GM23338 (cell line): ENCODE measurements at regions not wholly inside any gene's neighbourhood (a gene's known extent, or its start where the extent isn't known, plus 50 kb on each side); places are given as distances from the start of the nearest gene placed in this dataset.

ENCODE experiments used
- ATAC-seq: fragments of 200-7000 bp; cut with Tn5 transposase; 3 replicates; pipeline ENCODE4 v1.9.1; 2020
- DNase-seq: peaks from one replicate; pipeline ENCODE4 v3.0.0-alpha.2; 2015; ENCODE audit warnings: low spot score
- H2AFZ ChIP-seq: fragments of 200-600 bp; sonication (generic); 2 replicates; pipeline ENCODE4 v1.8.0; 2016; ENCODE audit warnings: antibody characterized with exemption, mild to moderate bottlenecking, moderate library complexity
- H3F3A ChIP-seq: fragments of 200-600 bp; sonication (generic); replicated peaks from 2 replicates; pipeline ENCODE4 v1.8.0; 2017; ENCODE audit warnings: antibody characterized with exemption, mixed run types, low read depth
- H3K27ac ChIP-seq: fragments of 200-600 bp; sonication (generic); 2 replicates; pipeline ENCODE4 v1.6.1; 2016; ENCODE audit warnings: low read depth
- H3K27me3 ChIP-seq: fragments of 200-600 bp; sonication (generic); 2 replicates; pipeline ENCODE4 v1.8.0; 2016; ENCODE audit warnings: mild to moderate bottlenecking, mixed run types, moderate library complexity; ENCODE audit not compliant: insufficient read depth
- H3K36me3 ChIP-seq: fragments of 200-600 bp; sonication (generic); 2 replicates; pipeline ENCODE4 v1.8.0; 2016; ENCODE audit warnings: mild to moderate bottlenecking; ENCODE audit not compliant: insufficient read depth
- H3K4me1 ChIP-seq: fragments of 200-600 bp; sonication (generic); 2 replicates; pipeline ENCODE4 v1.8.0; 2016; ENCODE audit warnings: mild to moderate bottlenecking, moderate library complexity; ENCODE audit not compliant: insufficient read depth
- H3K4me2 ChIP-seq: fragments of 200-600 bp; sonication (generic); 2 replicates; pipeline ENCODE4 v1.7.1; 2017; ENCODE audit warnings: mixed run types
- H3K4me3 ChIP-seq: fragments of 200-600 bp; sonication (generic); 2 replicates; pipeline ENCODE4 v1.6.1; 2016; ENCODE audit warnings: mixed run types
- H3K79me2 ChIP-seq: fragments of 200-600 bp; sonication (generic); replicated peaks from 2 replicates; pipeline ENCODE4 v1.8.0; 2017; ENCODE audit warnings: mild to moderate bottlenecking; ENCODE audit not compliant: insufficient read depth
- H3K9me2 ChIP-seq: fragments of 200-600 bp; sonication (generic); 2 replicates; pipeline ENCODE4 v1.8.0; 2017; ENCODE audit not compliant: insufficient read depth
- H4K20me1 ChIP-seq: fragments of 200-600 bp; sonication (generic); replicated peaks from 2 replicates; pipeline ENCODE4 v1.8.0; 2017; ENCODE audit warnings: mild to moderate bottlenecking; ENCODE audit not compliant: insufficient read depth
- H3K27ac Mint-ChIP-seq: 2 replicates; pipeline ENCODE4 v1.8.0; 2020; ENCODE audit warnings: inconsistent platforms, mild to moderate bottlenecking, moderate library complexity, mixed read lengths
- H3K27me3 Mint-ChIP-seq: 3 replicates; pipeline ENCODE4 v1.8.0; 2022; ENCODE audit warnings: low read depth, mild to moderate bottlenecking, moderate library complexity, mixed read lengths, inconsistent platforms; ENCODE audit not compliant: insufficient read depth, poor library complexity
- H3K36me3 Mint-ChIP-seq: 3 replicates; pipeline ENCODE4 v1.8.0; 2021; ENCODE audit warnings: low read depth, mild to moderate bottlenecking, inconsistent platforms, moderate library complexity, mixed read lengths
- H3K4me1 Mint-ChIP-seq: 3 replicates; pipeline ENCODE4 v1.8.0; 2020; ENCODE audit warnings: mild to moderate bottlenecking, inconsistent platforms, mixed read lengths
- H3K4me3 Mint-ChIP-seq: 3 replicates; pipeline ENCODE4 v1.8.0; 2021; ENCODE audit warnings: moderate library complexity, mild to moderate bottlenecking, inconsistent platforms, mixed read lengths
- H3K9me3 Mint-ChIP-seq: 3 replicates; pipeline ENCODE4 v1.8.0; 2020; ENCODE audit warnings: moderate library complexity, mild to moderate bottlenecking, inconsistent platforms, mixed read lengths
- ETS1 ChIP-seq: IDR thresholded peaks from 2 replicates; pipeline ENCODE4 v1.6.1; 2016; ENCODE audit warnings: antibody characterized with exemption
- EZH2phosphoT487 ChIP-seq: fragments of 200-600 bp; sonication (generic); IDR thresholded peaks from one replicate; pipeline ENCODE4 v1.8.1; 2018; ENCODE audit warnings: antibody characterized with exemption; ENCODE audit not compliant: unreplicated experiment
- JUNB ChIP-seq: IDR thresholded peaks from one replicate; pipeline ENCODE4 v1.6.1; 2016; ENCODE audit warnings: antibody characterized with exemption; ENCODE audit not compliant: unreplicated experiment
- TF ChIP-seq, protein P1 (sequence below): fragments of 250-450 bp; sonication (Bioruptor Pico); IDR thresholded peaks from 2 replicates; pipeline ENCODE4 v1.5.0; 2020; ENCODE audit warnings: mild to moderate bottlenecking, moderate library complexity

GRCh38 chrX:128599632-128600031 lies 547.4 kb upstream of the ACTRT1 start (continued):
- TF ChIP-seq, protein P1, sequence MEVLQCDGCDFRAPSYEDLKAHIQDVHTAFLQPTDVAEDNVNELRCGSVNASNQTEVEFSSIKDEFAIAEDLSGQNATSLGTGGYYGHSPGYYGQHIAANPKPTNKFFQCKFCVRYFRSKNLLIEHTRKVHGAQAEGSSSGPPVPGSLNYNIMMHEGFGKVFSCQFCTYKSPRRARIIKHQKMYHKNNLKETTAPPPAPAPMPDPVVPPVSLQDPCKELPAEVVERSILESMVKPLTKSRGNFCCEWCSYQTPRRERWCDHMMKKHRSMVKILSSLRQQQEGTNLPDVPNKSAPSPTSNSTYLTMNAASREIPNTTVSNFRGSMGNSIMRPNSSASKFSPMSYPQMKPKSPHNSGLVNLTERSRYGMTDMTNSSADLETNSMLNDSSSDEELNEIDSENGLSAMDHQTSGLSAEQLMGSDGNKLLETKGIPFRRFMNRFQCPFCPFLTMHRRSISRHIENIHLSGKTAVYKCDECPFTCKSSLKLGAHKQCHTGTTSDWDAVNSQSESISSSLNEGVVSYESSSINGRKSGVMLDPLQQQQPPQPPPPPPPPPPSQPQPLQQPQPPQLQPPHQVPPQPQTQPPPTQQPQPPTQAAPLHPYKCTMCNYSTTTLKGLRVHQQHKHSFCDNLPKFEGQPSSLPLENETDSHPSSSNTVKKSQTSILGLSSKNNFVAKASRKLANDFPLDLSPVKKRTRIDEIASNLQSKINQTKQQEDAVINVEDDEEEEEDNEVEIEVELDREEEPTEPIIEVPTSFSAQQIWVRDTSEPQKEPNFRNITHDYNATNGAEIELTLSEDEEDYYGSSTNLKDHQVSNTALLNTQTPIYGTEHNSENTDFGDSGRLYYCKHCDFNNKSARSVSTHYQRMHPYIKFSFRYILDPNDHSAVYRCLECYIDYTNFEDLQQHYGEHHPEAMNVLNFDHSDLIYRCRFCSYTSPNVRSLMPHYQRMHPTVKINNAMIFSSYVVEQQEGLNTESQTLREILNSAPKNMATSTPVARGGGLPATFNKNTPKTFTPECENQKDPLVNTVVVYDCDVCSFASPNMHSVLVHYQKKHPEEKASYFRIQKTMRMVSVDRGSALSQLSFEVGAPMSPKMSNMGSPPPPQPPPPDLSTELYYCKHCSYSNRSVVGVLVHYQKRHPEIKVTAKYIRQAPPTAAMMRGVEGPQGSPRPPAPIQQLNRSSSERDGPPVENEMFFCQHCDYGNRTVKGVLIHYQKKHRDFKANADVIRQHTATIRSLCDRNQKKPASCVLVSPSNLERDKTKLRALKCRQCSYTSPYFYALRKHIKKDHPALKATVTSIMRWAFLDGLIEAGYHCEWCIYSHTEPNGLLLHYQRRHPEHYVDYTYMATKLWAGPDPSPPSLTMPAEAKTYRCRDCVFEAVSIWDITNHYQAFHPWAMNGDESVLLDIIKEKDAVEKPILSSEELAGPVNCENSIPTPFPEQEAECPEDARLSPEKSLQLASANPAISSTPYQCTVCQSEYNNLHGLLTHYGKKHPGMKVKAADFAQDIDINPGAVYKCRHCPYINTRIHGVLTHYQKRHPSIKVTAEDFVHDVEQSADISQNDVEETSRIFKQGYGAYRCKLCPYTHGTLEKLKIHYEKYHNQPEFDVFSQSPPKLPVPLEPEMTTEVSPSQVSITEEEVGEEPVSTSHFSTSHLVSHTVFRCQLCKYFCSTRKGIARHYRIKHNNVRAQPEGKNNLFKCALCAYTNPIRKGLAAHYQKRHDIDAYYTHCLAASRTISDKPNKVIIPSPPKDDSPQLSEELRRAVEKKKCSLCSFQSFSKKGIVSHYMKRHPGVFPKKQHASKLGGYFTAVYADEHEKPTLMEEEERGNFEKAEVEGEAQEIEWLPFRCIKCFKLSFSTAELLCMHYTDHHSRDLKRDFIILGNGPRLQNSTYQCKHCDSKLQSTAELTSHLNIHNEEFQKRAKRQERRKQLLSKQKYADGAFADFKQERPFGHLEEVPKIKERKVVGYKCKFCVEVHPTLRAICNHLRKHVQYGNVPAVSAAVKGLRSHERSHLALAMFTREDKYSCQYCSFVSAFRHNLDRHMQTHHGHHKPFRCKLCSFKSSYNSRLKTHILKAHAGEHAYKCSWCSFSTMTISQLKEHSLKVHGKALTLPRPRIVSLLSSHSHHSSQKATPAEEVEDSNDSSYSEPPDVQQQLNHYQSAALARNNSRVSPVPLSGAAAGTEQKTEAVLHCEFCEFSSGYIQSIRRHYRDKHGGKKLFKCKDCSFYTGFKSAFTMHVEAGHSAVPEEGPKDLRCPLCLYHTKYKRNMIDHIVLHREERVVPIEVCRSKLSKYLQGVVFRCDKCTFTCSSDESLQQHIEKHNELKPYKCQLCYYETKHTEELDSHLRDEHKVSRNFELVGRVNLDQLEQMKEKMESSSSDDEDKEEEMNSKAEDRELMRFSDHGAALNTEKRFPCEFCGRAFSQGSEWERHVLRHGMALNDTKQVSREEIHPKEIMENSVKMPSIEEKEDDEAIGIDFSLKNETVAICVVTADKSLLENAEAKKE, result no peak
- TF ChIP-seq JUNB, result no peak

DNA sequence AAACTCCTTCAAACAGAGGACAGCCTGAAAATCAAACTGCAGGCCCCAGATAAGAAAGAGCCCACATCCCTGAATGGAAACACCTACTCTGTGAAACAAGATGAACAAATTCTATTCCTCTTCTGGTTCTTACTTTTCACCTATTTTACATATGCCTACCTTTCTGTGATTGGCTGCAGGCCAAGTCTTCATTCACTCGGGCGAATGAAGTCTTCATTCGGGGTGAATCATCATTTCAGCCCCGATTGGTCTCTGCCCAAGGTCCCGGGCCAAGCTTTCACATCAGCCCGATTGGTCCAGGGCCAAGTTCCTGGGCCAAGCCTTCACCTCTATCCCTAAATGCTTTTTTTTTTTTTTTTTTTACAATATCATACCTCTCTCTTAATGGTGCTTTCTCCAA lies 529.8 kb upstream of the ACTRT1 start:
- TF ChIP-seq EZH2phosphoT487 (no peak), ETS1 (no peak)
- TF ChIP-seq, protein P1, result no peak
- Histone ChIP-seq H3F3A (no peaks in the 10 kb centered on the region), H3K79me2 (no peaks in the 10 kb centered on the region), H4K20me1 (no peaks in the 10 kb centered on the region), H3K9me2 (no peaks in the 10 kb centered on the region), H3K4me2 (no peak overlapping the region), H2AFZ (no peak overlapping the region), H3K4me3 (no peak overlapping the region), H3K27me3 (no peaks in the 10 kb centered on the region), H3K4me1 (no peaks in the 10 kb centered on the region), H3K36me3 (no peaks in the 10 kb centered on the region), H3K27ac (no peak overlapping the region)
- Mint-ChIP-seq H3K27me3 (no peaks in the 10 kb centered on the region), H3K9me3 (peaks cover 4% of the 10 kb centered on the region; the same call in 1 of the 3 replicates), H3K27ac (no peak overlapping the region), H3K4me1 (peaks cover 2% of the 10 kb centered on the region; the same call in 1 of the 3 replicates), H3K36me3 (no peaks in the 10 kb centered on the region), H3K4me3 (no peak overlapping the region)
- DNase-seq (no peak), ATAC-seq (no peak)
